ENCODE measurements at regions not wholly inside any gene's neighbourhood (a gene's known extent, or its start where the extent isn't known, plus 50 kb on each side); places are given as distances from the start of the nearest gene placed in this dataset.

DNA sequence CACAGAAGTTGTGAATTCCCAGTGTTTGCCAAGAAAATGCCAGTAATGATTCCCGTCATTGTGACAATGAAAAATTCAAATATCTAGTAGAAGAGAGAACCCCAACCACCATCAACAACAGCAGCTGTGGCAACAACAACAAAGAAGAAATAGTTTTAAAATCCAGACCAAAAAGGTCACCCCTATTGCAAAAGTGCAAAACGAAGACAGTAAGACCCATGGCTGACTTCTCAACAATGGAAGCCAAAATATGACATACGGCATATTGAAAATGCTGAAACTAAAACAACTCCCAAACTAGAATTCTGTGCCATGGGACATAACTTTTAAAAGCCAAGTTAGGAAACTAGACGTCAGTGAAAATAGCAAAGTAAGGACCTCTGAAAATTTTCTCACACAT is 270.6 kb downstream of the IRX2 start:
- Histone ChIP-seq H3K27me3 (ENCODE audit: control insufficient read depth, insufficient read depth, low read length) (no peaks in the 10 kb centered on the region), H3K4me3 (ENCODE audit: low read depth, low read length) (no peak overlapping the region), H3K36me3 (ENCODE audit: control insufficient read depth, insufficient read depth, low read length) (no peaks in the 10 kb centered on the region), H3K9me3 (ENCODE audit: control insufficient read depth, insufficient read depth, low read length) (peaks cover 9% of the 10 kb centered on the region), H3K4me1 (ENCODE audit: control insufficient read depth, insufficient read depth, low read length) (no peaks in the 10 kb centered on the region), H3K9ac (ENCODE audit: low read depth, low read length) (no peak overlapping the region), H3K27ac (ENCODE audit: low read depth, low read length) (no peak overlapping the region)

DNA sequence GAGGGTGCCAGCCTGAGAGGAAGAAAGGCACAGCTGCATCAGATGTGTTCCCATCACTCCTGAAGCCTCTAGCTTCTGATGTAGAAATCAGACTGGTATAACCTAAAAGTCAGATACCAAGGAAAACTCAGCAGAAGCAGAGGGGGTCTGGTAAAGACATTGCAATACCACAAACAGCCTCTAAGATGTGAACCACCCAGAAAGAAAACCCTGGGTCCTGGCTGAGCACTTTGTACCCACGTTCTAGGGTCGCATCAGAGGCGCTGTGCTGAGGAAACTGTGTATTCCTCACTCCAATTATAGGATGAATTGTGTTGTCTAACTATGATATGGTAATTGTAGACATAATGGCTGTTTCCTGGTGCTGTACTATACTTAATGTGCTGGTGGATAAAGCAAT is 275.6 kb downstream of the IRX2 start:
- Histone ChIP-seq H3K27me3 (ENCODE audit: control insufficient read depth, insufficient read depth, low read length) (no peaks in the 10 kb centered on the region), H3K36me3 (ENCODE audit: control insufficient read depth, insufficient read depth, low read length) (no peaks in the 10 kb centered on the region), H3K27ac (ENCODE audit: low read depth, low read length) (no peak overlapping the region)

DNA sequence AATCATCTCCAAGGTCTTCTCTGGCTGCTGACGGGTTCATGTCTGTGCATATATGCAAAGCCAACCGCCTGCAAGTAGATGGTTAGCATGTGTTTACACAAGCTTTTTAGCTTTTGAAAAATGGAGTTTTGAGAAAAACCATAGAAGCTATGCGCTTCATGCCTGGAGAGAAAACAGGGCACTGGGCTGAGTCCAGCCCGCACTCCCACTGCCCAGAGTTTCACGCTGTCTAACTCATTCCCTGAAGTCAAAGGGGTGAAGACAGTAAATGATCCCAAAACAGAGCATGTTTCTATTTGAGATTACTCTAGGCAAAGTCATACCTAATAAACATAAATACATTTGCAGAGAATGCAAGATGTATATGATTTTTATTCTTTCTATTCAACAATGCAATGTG is 278.8 kb downstream of the IRX2 start:
- Histone ChIP-seq H3K4me1 (ENCODE audit: control insufficient read depth, insufficient read depth, low read length) (no peaks in the 10 kb centered on the region), H3K27me3 (ENCODE audit: control insufficient read depth, insufficient read depth, low read length) (no peaks in the 10 kb centered on the region), H3K27ac (ENCODE audit: low read depth, low read length) (no peak overlapping the region), H3K9me3 (ENCODE audit: control insufficient read depth, insufficient read depth, low read length) (peaks cover 8% of the 10 kb centered on the region), H3K9ac (ENCODE audit: low read depth, low read length) (no peak overlapping the region), H3K36me3 (ENCODE audit: control insufficient read depth, insufficient read depth, low read length) (no peaks in the 10 kb centered on the region), H3K4me3 (ENCODE audit: low read depth, low read length) (no peak overlapping the region)

More for the DNA sequence above, 275.6 kb downstream of the IRX2 start:
- peaks cover 5% of the 10 kb centered on the region for H3K9me3 ChIP-seq (ENCODE audit: control insufficient read depth, insufficient read depth, low read length)
- no peak overlapping the region for H3K9ac ChIP-seq (ENCODE audit: low read depth, low read length)
- no peaks in the 10 kb centered on the region for H3K4me1 ChIP-seq (ENCODE audit: control insufficient read depth, insufficient read depth, low read length)
- no peak overlapping the region for H3K4me3 ChIP-seq (ENCODE audit: low read depth, low read length)

DNA sequence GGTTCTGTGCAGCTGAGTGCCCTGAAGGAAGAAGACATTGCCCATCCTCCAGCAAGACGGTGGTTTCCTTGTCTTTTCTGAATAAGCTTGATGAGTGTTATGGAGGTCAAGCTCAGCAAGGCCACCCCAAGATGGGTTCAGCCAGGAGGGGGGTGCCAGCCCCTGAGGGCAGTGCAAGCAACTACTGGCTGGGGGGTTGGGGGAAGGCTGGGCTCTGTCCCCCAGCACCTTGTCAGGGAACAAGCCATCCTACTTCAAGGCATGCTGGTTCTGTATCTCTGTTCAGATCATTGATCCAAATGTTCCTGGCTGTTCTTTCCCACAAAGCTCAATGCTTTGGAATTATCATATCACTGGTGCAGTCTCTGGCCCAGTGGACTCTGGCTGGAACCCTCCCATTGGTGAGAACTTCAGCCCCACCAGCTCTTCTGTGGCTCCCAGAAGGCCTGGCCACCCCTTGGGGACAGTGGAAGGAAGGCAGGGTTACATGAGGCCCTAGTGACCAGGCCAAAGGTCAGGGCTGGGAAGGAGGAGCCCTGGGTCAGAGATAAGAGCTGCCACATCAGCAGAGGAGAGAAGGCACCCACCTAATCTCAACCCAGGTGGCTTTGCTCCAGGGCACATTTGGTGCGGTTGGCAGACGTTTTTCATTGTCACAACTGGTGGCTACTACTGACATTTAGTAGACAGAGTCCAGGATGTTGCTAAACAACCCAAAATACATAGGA is 280.2 kb downstream of the IRX2 start:
- H3K27me3 ChIP-seq (ENCODE audit: control insufficient read depth, insufficient read depth, low read length) = no peaks in the 10 kb centered on the region
- no peaks in the 10 kb centered on the region for H3K4me1 ChIP-seq (ENCODE audit: control insufficient read depth, insufficient read depth, low read length)
- H3K36me3 ChIP-seq (ENCODE audit: control insufficient read depth, insufficient read depth, low read length) = no peaks in the 10 kb centered on the region

DNA sequence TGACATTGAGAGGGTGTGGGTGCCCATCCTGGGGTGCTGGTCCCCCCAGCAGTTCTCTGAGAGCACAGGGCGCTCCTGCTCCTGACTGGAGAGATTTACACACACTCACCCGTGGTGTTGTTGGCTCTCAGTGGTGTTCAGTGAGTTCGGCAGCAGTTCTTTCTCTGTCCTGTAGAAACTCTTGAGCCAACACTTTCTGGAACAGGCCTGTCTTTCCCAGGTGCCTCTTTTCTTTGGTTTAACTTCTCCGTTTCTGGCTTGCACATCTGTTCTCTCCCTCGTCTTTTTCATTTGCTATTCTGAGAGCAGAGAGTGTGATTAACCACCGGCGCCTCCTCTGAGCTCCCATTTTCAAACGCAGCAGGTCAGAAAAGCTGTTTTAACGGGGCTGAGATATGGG is 284.5 kb downstream of the IRX2 start:
- Histone ChIP-seq H3K9ac (ENCODE audit: low read depth, low read length) (no peak overlapping the region), H3K27me3 (ENCODE audit: control insufficient read depth, insufficient read depth, low read length) (no peaks in the 10 kb centered on the region), H3K4me1 (ENCODE audit: control insufficient read depth, insufficient read depth, low read length) (no peaks in the 10 kb centered on the region), H3K36me3 (ENCODE audit: control insufficient read depth, insufficient read depth, low read length) (no peaks in the 10 kb centered on the region), H3K9me3 (ENCODE audit: control insufficient read depth, insufficient read depth, low read length) (peaks cover 8% of the 10 kb centered on the region), H3K27ac (ENCODE audit: low read depth, low read length) (no peak overlapping the region), H3K4me3 (ENCODE audit: low read depth, low read length) (no peak overlapping the region)

More for the DNA sequence above, 280.2 kb downstream of the IRX2 start:
- no peak overlapping the region for H3K27ac ChIP-seq (ENCODE audit: low read depth, low read length)
- no peak overlapping the region for H3K9ac ChIP-seq (ENCODE audit: low read depth, low read length)
- no peak overlapping the region for H3K4me3 ChIP-seq (ENCODE audit: low read depth, low read length)
- H3K9me3 ChIP-seq (ENCODE audit: control insufficient read depth, insufficient read depth, low read length) = peaks cover 8% of the 10 kb centered on the region

DNA sequence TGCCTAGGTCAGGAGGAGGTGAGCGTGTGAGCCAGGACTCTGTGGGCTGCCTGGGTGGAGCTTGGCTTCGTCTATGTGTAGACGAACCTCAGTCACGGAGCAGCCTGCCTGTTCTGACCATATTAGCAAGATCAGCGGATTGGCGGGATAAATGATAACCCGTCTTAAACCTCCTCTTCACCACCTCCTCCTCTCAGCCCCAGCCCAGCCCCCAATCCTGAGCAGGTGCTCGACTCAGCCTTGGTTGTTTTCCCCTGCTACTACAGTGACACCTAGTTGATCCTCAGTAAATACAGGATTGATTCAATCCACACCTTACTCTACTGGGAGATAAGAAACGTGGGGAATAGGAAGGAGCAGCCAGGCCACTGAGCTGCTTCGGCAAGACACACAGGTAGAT is 286.1 kb downstream of the IRX2 start:
- Histone ChIP-seq H3K9ac (ENCODE audit: low read depth, low read length) (no peak overlapping the region), H3K27ac (ENCODE audit: low read depth, low read length) (no peak overlapping the region), H3K27me3 (ENCODE audit: control insufficient read depth, insufficient read depth, low read length) (no peaks in the 10 kb centered on the region), H3K4me1 (ENCODE audit: control insufficient read depth, insufficient read depth, low read length) (no peaks in the 10 kb centered on the region), H3K36me3 (ENCODE audit: control insufficient read depth, insufficient read depth, low read length) (no peaks in the 10 kb centered on the region), H3K4me3 (ENCODE audit: low read depth, low read length) (no peak overlapping the region), H3K9me3 (ENCODE audit: control insufficient read depth, insufficient read depth, low read length) (no peaks in the 10 kb centered on the region)

DNA sequence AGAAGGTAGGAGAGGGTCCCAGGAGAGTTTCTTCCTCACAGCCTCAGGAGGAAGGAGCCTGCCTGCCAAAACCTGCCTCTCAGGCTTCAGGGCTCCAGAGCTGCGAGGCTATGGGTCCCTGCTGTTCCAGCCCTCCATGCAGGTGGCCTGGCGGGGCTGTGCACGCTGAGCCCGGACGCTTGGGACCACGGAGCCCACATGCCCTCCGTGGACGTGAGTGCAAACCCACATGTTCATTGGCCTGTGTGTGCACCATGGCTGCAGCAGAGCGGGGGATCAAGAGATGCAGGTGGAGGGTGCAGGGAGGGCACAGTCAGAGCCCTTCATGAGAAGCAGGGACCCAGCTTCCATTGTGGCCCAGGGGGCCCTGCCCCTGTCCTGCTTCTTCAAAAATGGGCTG is 287.3 kb downstream of the IRX2 start:
- Histone ChIP-seq H3K36me3 (ENCODE audit: control insufficient read depth, insufficient read depth, low read length) (no peaks in the 10 kb centered on the region), H3K9me3 (ENCODE audit: control insufficient read depth, insufficient read depth, low read length) (no peaks in the 10 kb centered on the region), H3K4me1 (ENCODE audit: control insufficient read depth, insufficient read depth, low read length) (no peaks in the 10 kb centered on the region), H3K9ac (ENCODE audit: low read depth, low read length) (no peak overlapping the region), H3K4me3 (ENCODE audit: low read depth, low read length) (no peak overlapping the region), H3K27ac (ENCODE audit: low read depth, low read length) (no peak overlapping the region), H3K27me3 (ENCODE audit: control insufficient read depth, insufficient read depth, low read length) (no peaks in the 10 kb centered on the region)

DNA sequence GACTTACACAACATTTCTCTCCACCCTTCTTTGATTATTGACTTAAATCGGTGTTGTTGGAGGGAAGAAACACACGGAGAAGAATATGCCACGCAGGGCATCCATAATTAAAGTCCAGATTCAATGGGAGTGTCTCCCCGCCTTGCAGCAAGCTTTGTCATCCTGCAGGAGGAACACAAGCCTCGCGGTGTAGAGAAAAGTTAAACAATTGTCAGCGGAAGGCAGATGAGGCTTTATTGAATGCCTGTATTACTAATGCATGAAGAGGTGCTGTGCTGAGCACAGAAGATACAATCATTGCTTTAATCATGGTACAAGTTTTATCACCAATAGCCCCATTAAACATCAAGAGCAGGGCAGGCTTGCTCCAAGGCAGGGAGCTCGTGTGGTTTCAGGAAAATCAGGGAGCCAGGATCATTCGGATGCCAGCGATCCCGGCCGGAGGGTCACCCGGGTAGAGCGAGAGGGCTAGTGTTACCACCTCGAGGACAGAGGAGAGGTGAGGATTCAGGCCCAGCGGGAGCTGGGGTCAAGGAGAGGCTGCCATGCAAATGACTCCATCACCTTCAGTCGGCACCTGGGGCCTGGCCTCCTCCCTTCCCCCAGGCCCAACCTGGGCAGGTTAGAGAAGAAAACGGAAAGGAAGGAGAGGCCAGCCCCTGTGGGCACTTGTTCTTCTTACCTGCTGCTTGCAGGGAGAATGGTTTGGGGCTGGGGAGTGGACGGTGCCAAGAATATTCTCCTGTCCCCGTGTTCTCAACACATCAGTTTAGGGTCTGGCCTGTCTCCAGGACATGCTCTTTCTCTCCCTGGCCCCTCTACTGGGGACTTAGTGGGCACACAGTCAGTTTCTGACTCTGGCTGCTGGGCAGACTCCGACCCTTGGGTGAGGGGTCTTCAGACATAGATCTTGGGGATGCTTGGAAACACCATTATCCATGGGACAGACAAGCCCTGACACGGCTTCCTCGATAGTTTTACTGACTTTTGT is 289.5 kb downstream of the IRX2 start:
- H3K4me1 ChIP-seq (ENCODE audit: control insufficient read depth, insufficient read depth, low read length) = no peaks in the 10 kb centered on the region
- H3K9ac ChIP-seq (ENCODE audit: low read depth, low read length) = no peak overlapping the region
- no peak overlapping the region for H3K27ac ChIP-seq (ENCODE audit: low read depth, low read length)
- no peaks in the 10 kb centered on the region for H3K27me3 ChIP-seq (ENCODE audit: control insufficient read depth, insufficient read depth, low read length)
- H3K9me3 ChIP-seq (ENCODE audit: control insufficient read depth, insufficient read depth, low read length) = no peaks in the 10 kb centered on the region
- no peak overlapping the region for H3K4me3 ChIP-seq (ENCODE audit: low read depth, low read length)
- no peaks in the 10 kb centered on the region for H3K36me3 ChIP-seq (ENCODE audit: control insufficient read depth, insufficient read depth, low read length)

DNA sequence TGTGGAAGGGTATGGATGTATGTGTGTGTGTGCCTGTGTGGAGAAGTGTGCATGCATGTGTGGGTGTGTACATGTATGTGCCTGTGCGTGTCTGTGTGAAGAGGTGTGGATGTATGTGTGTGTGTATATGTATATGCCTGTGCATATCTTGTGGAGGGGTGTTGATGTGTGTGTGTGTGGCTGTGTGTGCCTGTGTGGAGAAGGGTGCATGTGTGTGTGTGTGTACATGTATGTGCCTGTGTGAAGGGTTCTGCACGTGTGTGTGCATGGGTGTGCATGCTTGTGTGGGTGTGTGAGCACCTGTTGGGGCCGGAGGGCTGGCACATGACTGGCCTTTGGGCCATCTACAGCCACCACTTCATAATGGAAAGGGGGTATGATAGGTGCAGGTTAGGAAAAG is 291.4 kb downstream of the IRX2 start:
- Histone ChIP-seq H3K4me1 (ENCODE audit: control insufficient read depth, insufficient read depth, low read length) (no peaks in the 10 kb centered on the region), H3K4me3 (ENCODE audit: low read depth, low read length) (no peak overlapping the region), H3K36me3 (ENCODE audit: control insufficient read depth, insufficient read depth, low read length) (no peaks in the 10 kb centered on the region), H3K9me3 (ENCODE audit: control insufficient read depth, insufficient read depth, low read length) (no peaks in the 10 kb centered on the region), H3K27me3 (ENCODE audit: control insufficient read depth, insufficient read depth, low read length) (no peaks in the 10 kb centered on the region), H3K9ac (ENCODE audit: low read depth, low read length) (no peak overlapping the region), H3K27ac (ENCODE audit: low read depth, low read length) (no peak overlapping the region)

DNA sequence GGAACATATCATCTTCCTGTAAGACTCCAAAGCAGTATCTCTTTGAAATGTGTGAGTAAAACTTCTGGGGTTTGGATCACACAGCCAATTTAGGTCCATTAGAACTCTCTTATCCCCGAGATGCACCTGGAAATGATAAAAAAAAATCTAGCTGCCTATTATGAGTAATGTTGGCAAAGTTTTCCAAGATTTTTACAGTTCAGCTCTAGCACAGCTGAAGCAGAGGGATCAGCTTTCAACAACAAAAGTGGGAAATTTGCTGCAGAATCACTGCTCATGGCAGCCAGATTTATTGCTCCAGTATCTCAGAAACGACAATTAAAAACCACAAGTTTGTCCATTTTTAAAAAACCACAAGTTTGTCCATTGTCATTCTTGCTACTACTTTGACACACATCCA is 292.2 kb downstream of the IRX2 start:
- no peaks in the 10 kb centered on the region for H3K36me3 ChIP-seq (ENCODE audit: control insufficient read depth, insufficient read depth, low read length)
- H3K9ac ChIP-seq (ENCODE audit: low read depth, low read length) = no peak overlapping the region
- H3K4me1 ChIP-seq (ENCODE audit: control insufficient read depth, insufficient read depth, low read length) = no peaks in the 10 kb centered on the region
- H3K9me3 ChIP-seq (ENCODE audit: control insufficient read depth, insufficient read depth, low read length) = no peaks in the 10 kb centered on the region
- no peaks in the 10 kb centered on the region for H3K27me3 ChIP-seq (ENCODE audit: control insufficient read depth, insufficient read depth, low read length)
- H3K27ac ChIP-seq (ENCODE audit: low read depth, low read length) = no peak overlapping the region
- no peak overlapping the region for H3K4me3 ChIP-seq (ENCODE audit: low read depth, low read length)

DNA sequence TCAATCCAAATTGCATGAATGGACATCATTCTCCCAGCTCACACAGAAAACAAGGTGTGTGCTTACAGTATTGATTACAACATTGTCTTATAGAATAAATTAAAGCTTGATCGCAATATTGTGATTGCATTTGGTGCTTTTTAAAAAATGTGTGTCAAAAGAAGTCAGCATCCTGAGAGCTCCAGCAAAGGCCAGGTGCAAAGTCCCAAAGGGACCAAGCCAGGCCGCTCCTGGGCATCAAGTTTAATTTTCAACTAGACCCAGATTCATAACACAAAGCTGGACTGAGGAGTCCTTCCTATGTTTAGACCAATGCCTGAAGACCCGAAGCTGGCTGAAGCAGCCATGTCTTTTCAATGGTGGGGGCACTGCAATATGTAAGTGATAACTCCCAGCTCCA is 295.6 kb downstream of the IRX2 start:
- H3K4me1 ChIP-seq (ENCODE audit: control insufficient read depth, insufficient read depth, low read length) = no peaks in the 10 kb centered on the region
- no peak overlapping the region for H3K9ac ChIP-seq (ENCODE audit: low read depth, low read length)
- no peaks in the 10 kb centered on the region for H3K36me3 ChIP-seq (ENCODE audit: control insufficient read depth, insufficient read depth, low read length)
- H3K27me3 ChIP-seq (ENCODE audit: control insufficient read depth, insufficient read depth, low read length) = no peaks in the 10 kb centered on the region
- H3K9me3 ChIP-seq (ENCODE audit: control insufficient read depth, insufficient read depth, low read length) = no peaks in the 10 kb centered on the region
- no peak overlapping the region for H3K4me3 ChIP-seq (ENCODE audit: low read depth, low read length)
- H3K27ac ChIP-seq (ENCODE audit: low read depth, low read length) = no peak overlapping the region
